ENCODE measurements at regions not wholly inside any gene's neighbourhood (a gene's known extent, or its start where the extent isn't known, plus 50 kb on each side); places are given as distances from the start of the nearest gene placed in this dataset.
"Not testable (repeated sequence)": the region's sequence is repeated elsewhere in the genome, so short reads cannot be mapped to it uniquely, and the experiment has no call there.

DNA sequence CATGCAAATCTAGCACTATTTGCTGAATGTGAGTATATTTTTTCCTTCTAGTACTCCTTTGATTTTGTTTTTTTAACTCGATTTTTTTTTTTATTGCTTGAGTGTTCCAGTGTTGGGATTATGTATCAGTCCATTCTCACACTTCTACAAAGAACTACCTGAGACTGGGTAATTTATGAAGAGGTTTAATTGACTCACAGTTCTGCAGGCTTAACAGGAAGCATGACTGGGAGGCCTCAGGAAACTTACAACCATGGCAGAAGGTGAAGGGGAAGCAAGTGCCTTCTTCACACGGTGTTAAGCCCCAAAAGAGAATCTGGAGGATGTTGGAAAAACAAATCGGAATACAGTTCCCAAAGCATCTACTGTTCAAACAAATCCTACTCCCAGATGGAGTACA lies 69.1 kb downstream of the ZNF518B start:
- DNase-seq, result not testable (repeated sequence)

DNA sequence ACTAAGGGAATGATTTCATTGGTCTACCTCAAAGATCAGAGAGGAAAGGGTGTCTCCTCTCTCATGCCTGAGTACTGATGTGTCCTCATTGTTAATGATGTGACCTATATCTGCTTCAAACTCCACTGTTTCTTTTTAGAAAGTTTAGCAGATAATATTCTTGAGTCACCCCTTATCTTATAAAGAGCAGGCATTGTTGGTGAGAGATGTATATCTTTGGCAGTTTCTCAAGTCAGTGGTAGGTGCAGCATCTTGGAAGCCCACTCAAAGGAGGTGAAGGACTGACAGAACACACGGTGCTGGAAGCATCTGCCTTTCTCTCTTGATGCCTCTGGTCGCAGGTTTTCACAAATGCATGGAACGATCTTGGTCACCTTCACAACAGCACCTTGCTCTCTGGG lies 71.2 kb downstream of the ZNF518B start:
- no peak for DNase-seq

DNA sequence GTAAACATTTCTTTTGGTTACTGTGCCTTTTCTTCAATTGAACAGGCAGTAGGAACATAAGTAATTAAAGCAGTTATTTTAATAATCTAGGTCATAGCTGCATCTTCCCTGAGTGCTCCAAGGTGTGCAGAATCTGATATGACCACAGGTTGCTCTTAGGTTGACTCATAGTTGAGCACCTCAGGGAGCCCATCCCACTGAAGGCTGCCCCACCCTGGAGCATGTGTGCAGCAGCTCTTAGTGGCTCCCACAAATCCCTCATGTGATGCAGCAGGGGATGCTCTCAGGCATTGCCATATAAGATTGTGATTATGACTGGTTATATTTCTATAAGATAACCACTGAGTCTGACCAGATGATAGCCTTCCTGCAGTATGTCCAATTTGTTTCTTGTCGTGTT lies 72.3 kb downstream of the ZNF518B start:
- no peak for DNase-seq

GRCh38 chr4:10383417-10383816 lies 73.8 kb downstream of the ZNF518B start:
- DNase-seq, result no peak

GRCh38 chr4:10382171-10382570 lies 75.1 kb downstream of the ZNF518B start:
- DNase-seq, result not testable (repeated sequence)

DNA sequence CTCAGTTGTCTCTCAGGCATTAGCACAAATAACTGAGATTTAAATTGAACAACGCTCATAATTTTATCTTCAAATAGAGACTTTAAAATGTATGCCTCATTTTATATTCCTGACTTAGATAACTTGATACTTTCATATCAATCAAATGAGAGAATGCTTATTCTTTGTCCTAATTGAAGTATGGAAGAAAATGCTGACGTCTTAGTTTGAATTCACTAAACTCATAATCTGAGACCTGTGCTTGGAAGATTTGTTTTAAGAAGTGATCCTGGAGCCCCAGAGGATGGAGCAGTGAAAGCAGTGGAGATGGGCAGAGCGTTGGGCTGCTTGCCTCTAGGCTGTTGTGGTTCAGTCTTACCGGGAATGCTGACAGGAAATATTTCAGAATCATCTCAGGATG lies 76.1 kb downstream of the ZNF518B start:
- DNase-seq, result no peak

- DNase-seq, result no peak
Measured at GRCh38 chr4:10380735-10381134, 76.5 kb downstream of the ZNF518B start.

- DNase-seq, result no peak
Measured at GRCh38 chr4:10371869-10372471, 85.3 kb downstream of the ZNF518B start.

DNA sequence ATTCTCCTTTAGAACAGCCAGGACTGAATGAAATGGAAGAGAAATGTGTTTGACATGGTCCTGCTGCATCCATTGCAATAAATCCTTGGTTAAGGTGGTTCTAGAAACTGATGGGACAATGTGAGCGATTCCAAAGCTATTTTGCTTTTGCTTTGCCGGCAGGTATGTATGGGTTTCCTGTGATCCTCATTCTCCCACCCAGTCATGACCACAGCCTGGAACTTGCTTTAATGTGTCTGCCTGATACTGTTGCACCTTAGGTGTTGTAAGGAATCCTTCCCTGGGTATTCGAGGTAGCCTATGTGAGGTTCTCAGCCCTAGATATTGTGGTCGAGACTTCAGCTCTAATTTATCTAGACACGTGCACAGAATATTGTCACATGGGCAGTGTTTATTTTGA lies 86.1 kb downstream of the ZNF518B start:
- DNase-seq, result no peak

DNA sequence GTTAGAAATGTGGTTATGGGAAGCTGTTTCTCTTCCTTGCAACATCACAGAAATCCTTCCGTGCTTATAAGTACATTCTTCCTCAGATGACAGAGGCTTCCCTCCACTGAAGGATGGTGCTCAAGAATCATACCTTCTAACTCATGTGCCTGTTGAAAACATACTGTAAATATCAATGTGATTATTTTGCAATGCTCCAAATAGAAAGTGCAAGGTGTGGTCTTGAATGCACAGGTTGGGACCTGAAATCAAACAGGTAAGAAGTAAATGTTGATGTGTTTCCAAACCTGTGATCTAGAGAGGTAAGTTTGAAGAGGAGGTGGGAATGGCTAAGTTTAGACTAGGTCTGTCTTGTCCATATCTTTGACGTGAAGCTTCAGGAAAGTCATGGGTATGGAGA lies 87.7 kb downstream of the ZNF518B start:
- DNase-seq, result no peak

DNA sequence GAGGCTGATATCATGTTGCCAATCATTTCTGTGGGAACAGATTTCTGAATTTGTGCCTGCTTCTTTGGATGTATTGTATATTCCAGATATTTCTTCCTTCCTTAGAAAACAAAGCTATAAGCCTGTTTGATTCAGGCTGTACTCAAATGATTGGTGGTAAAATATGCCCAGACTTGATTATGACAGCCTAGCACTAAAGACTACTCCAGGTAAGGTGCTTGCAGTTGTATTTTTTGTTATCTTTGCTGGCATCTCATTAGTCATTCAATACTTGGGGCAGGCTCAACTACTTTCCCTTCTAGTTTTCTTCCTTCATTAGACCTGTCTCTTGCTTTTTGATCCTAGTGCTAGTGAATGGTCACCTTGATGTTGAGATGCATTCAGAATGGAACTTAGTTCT lies 90.6 kb downstream of the ZNF518B start:
- DNase-seq, result no peak

DNA sequence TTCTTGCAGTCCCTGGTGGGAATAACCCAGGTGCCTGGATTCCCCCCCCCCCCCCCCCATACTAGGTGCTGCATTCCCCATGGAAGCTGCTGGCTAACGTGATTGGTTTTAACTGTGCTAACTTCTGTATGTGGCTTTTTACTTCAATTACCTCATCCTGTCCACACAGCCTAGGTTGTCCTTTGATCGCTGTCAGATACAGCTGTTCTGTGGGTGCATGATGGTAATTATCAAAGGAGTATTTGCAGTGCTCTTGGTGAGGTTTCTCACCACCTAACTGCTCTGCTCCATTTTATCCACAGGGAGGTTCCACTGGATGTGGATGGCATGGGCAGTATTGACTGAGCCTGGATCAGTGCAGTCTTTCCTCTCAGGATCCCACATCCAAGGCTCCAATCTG lies 93.0 kb downstream of the ZNF518B start:
- DNase-seq, result no peak

- peak; percentile 35 for DNase-seq
Measured at GRCh38 chr4:10354746-10355145, 102.5 kb downstream of the ZNF518B start.

DNA sequence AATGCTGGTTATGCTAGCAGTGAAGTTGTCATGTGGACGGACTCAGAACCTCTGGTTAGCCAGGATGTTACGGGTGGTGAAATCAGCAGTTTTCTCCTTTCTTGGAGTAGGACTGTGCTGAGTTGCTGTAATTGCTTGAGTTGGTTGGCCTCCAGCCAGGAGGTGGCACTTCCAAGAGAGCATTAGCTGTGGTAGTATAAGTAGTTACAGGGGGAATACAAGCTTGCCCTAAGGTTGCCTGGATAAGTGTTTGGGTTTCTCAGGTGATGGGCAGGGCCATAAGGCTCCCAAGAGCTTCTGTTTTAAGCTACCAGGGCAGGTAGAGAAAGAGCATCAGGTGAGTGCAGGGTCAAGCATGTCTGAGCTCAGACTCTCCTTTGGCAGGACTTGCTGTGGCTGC lies 103.0 kb downstream of the ZNF518B start:
- DNase-seq, result no peak

- DNase-seq, result no peak
Measured at GRCh38 chr4:10353110-10353509, 104.1 kb downstream of the ZNF518B start.

DNA sequence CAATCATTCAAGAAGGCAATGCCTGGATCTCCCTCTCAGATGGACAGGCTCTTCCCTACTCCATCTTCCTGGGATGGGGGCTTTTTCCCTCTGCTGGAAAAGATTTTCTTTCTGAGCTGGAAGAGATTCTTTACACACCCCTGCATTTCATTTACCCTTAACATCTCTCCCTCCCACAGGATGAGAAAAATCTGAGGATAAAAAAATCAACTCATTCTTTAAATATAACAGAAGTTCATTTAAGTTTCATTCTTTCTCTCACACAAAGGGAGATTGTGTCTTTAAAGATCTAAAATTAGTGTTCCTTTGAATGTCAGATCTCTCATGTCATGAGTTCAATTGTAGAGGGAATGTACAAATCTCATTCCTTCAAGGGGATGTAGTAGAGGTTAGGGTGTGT lies 109.0 kb downstream of the ZNF518B start:
- no peak for DNase-seq

DNA sequence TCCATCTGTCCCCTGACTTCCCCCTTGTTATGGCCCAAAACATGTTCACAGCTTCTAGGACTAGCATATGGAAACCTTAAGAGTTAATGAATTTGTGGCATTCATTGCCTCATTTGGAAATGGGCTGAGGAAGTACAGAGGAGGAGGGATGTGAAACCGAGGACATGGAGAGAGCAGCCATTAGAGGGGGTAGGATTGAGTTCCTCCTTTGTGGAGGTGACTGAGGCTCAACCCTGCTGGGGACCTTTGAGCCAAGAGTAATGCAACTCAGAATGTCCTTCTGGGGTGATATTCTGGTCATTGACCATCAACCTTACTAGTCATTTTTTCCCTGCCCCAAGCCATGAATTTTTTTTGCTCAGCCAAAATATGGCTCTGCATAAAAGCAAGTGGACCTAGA lies 109.4 kb downstream of the ZNF518B start:
- DNase-seq, result no peak

- no peak for DNase-seq
Measured at GRCh38 chr4:10347281-10347795, 109.9 kb downstream of the ZNF518B start.

DNA sequence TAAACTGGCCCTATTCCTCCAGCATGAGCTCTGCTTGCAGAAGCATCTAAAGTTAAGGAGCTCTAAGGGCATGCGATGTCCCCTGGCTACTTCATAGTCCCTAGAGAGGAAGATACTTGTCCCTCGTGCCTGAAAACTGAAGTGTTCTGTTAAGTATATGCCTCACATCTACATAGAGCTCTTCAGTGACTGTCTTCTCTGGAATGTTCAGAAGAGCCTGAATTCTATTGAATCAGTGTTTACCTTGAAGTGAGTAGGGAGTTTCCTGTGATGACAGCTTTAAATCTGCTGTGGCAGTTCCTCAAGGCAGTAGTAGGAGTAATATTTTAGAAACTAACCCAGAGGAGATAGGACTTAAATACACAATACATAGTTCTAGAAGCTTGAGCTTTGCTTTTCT lies 111.2 kb downstream of the ZNF518B start:
- DNase-seq, result no peak

DNA sequence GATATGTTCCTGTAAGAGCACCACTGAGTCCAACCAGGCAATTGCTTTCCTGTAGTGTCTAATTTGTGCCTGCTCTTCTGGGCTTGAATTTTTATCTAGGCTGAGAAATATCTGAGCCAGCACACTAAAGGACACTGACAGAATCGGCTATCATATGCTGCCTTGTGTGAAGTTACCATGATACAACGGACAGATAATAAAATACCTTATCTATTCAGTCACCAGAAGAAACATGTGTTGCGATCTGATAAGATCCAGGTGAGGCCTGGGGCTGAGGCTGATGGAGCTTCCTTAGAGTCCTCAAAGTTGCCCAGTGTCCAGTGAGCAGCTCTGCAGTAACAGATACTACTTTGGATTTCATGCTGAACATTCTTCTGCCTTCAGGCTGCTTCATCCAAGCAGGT lies 111.8 kb downstream of the ZNF518B start:
- no peak for DNase-seq

DNA sequence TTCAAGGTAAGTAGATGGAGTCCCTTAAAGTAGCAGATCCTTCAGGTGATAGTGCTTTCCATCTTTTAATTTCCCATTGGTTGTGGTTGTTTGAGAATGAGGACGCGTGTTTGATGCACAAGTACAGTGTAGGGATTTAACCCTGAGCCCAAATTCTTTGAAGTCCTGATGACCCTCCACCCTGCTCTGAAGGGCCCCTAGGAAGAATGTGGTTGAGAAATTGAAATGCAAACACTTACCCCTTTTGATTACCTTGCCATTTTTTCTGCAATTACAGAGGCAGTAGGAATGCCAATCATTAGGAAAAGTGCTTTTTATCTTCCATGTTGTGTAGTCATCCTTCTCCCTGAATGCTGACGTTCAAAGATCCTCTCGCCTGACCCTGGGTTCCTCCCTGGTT lies 112.4 kb downstream of the ZNF518B start:
- DNase-seq, result no peak

DNA sequence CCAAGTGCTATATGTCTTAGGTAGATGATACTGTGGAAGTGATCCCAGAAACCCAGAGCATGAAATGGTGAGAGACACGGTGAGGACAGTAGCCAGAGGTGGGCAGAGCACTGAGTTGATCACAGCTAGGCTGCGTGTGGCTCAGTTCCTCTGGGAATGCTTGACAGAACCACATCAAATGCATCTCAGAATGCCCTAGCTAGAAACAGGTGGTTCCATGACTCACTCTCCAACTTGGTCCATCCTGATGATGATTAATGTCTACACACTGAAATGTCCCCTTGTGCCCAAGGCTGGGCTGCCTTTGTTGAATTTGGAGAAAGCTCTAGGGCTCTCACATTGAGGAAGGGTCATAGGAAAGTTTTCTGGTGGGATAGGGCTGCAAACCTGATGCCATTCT lies 113.6 kb downstream of the ZNF518B start:
- no peak for DNase-seq

DNA sequence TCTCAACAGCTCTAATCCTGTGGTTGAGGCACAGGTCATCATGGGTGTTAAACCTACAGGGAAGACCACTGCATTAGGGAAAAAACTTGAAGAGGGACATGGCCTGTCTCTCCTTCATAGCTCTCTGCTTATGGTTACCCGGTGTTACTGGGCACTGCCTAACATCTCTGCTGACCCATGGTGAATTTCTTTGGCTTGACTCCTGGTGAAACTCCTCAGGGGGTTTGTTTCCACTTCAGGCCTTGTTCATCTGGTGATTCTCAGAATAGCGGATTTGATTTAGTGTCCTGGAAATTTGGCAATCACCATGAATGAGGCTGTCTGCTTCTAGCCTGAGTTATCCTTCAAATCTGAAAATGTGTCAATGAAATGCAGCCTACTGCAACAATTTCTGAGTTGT lies 114.4 kb downstream of the ZNF518B start:
- no peak for DNase-seq

DNA sequence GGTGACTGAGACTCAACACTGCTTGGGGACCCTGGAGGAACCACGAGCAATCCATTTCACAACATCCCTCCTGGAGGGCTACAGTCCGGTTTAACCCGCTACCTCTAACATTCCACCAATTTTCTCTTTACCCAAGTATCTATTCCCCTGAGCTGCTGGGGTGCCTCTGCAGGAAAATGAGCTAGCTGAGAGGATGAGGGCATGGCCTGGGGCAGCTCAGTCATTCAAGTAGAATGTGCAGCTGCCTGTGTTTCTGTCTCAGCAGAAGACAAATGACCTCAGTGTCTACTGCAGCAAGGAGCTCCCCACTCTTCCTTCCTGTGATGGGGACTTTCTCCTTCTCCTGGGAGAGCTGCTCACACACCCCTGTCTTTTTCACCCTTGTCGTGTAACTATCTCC lies 120.8 kb downstream of the ZNF518B start:
- no peak for DNase-seq

DNA sequence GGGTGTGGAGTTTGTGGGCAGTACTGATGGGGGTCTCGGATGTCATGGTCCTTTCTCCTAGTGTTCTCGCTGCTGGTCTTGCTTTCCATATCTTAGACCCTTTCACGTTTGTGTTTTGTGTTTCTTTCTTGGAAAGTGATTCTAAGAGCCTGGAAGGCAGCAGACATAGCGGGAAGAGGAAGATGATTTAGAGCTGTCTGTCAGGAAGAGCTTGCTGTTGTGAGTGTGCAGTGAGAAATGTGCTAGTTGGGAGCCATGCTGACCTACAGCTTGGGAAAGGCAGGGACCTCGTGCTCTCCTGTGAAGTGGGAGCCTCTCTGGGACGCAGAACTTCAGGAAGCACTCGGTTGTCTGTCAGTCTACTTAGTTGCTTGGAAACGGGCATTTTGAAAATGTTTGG lies 122.2 kb downstream of the ZNF518B start:
- no peak for DNase-seq
